HCT116 (cell line): ENCODE measurements at regions not wholly inside any gene's neighbourhood (a gene's known extent, or its start where the extent isn't known, plus 50 kb on each side); places are given as distances from the start of the nearest gene placed in this dataset.

ENCODE experiments used
- ATAC-seq: fragments of 200-7000 bp; cut with Tn5 transposase; 2 replicates; pipeline ENCODE4 v1.9.1; 2020; ENCODE audit warnings: mild to moderate bottlenecking, moderate library complexity
- BruUV-seq: library from RNA; stranded (reverse); fragments of 400-500 nt; replicated peaks from 2 replicates; lab custom pipeline; 2021; lab: Mats Ljungman, UMichigan
- CTCF ChIA-PET: fragments of 300-600 bp; sonication (Branson Sonifier 250); formaldehyde crosslinking; loops from one replicate; lab custom pipeline; 2021; ENCODE audit warnings: antibody characterized with exemption; lab: Charles Lee
- POLR2A ChIA-PET: fragments of 300-600, 350-600 bp; sonication (Branson Sonifier 250); formaldehyde crosslinking; loops from one replicate; lab custom pipeline; 2021; ENCODE audit warnings: antibody characterized with exemption; lab: Charles Lee
- RAD21 ChIA-PET, 2 experiments: fragments of 300-600 bp; sonication (Branson Sonifier 250); formaldehyde crosslinking; loops; one replicate each; lab custom pipeline; 2023; ENCODE audit warnings: low total read pairs in 2 of 2; ENCODE audit not compliant: uncharacterized antibody in 2 of 2, unreplicated experiment in 2 of 2, low non-redundant PET in 1 of 2; lab: Charles Lee
- DNase-seq: peaks from one replicate; pipeline ENCODE4 v3.0.0-alpha.2; 2010; ENCODE audit warnings: low read depth, low spot score
- H2AFZ ChIP-seq: fragments of 200-600 bp; shearing (Covaris generic), sonication (generic); 2 replicates; pipeline ENCODE4 v1.6.1; 2017; ENCODE audit warnings: low read depth, mixed run types, mixed read lengths, antibody characterized with exemption, low read length; ENCODE audit not compliant: poor library complexity, severe bottlenecking
- H3K27ac ChIP-seq: 2 replicates; pipeline ENCODE4 v1.5.1; 2012; ENCODE audit warnings: low read depth, low read length
- H3K27me3 ChIP-seq: fragments of 200-600 bp; sonication (generic); 2 replicates; pipeline ENCODE4 v1.6.1; 2016; ENCODE audit warnings: mixed run types, low read length, mixed read lengths; ENCODE audit not compliant: insufficient read depth
- H3K36me3 ChIP-seq, 2 experiments: fragments of 200-500 bp in 1 of 2; fragments of 200-600 bp in 1 of 2; sonication (Bioruptor generic) in 1 of 2; sonication (generic) in 1 of 2; 2 replicates each; pipeline versions ENCODE4 v1.5.1 to v1.6.1; 2014 to 2016; ENCODE audit warnings: low read length in 2 of 2, inconsistent platforms in 1 of 2, mixed read lengths in 1 of 2, mixed run types in 1 of 2; ENCODE audit not compliant: insufficient read depth in 2 of 2, control insufficient read depth in 1 of 2
- H3K4me1 ChIP-seq, 2 experiments: fragments of 200-600 bp in 1 of 2; sonication (generic) in 1 of 2; 2 replicates each; pipeline versions ENCODE4 v1.5.1 to v1.6.1; 2012 to 2017; ENCODE audit warnings: low read length in 2 of 2, inconsistent platforms in 1 of 2, mild to moderate bottlenecking in 1 of 2, mixed read lengths in 1 of 2, mixed run types in 1 of 2, moderate library complexity in 1 of 2; ENCODE audit not compliant: insufficient read depth in 2 of 2, control insufficient read depth in 1 of 2
- H3K4me2 ChIP-seq: fragments of 200-600 bp; sonication (generic); 2 replicates; pipeline ENCODE4 v1.6.1; 2017; ENCODE audit warnings: mixed run types, low read length, mixed read lengths
- H3K4me3 ChIP-seq, 2 experiments: fragments of 200-600 bp in 1 of 2; sonication (generic) in 1 of 2; replicated peaks in 1 of 2; 2 replicates each; pipeline ENCODE4 v1.5.1; 2011 to 2016; ENCODE audit warnings: low read length in 2 of 2, control low read depth in 1 of 2, low read depth in 1 of 2, mild to moderate bottlenecking in 1 of 2, mixed read lengths in 1 of 2, mixed run types in 1 of 2
- H3K79me2 ChIP-seq: fragments of 200-600 bp; sonication (generic); 2 replicates; pipeline ENCODE4 v1.6.1; 2017; ENCODE audit warnings: mild to moderate bottlenecking, mixed run types, low read length, moderate library complexity, mixed read lengths; ENCODE audit not compliant: insufficient read depth
- H3K9ac ChIP-seq: fragments of 200-600 bp; sonication (generic); 2 replicates; pipeline ENCODE4 v1.6.1; 2016; ENCODE audit warnings: low read length, mixed read lengths
- H3K9me2 ChIP-seq: fragments of 200-600 bp; sonication (generic), shearing (Covaris generic); 2 replicates; pipeline ENCODE4 v1.6.1; 2017; ENCODE audit warnings: mixed run types, mild to moderate bottlenecking, moderate library complexity; ENCODE audit not compliant: insufficient read depth
- H3K9me3 ChIP-seq, 2 experiments: fragments of 200-500 bp in 1 of 2; fragments of 200-600 bp in 1 of 2; sonication (Bioruptor generic) in 1 of 2; sonication (generic) in 1 of 2; 2 replicates each; pipeline ENCODE4 v1.6.1; 2014 to 2017; ENCODE audit warnings: low read length in 2 of 2, mixed read lengths in 2 of 2, inconsistent platforms in 1 of 2, low read depth in 1 of 2, mild to moderate bottlenecking in 1 of 2, mixed run types in 1 of 2, moderate library complexity in 1 of 2; ENCODE audit not compliant: control insufficient read depth in 1 of 2, insufficient read depth in 1 of 2
- H4K20me1 ChIP-seq: fragments of 200-600 bp; sonication (generic), shearing (Covaris generic); 2 replicates; pipeline ENCODE4 v1.6.1; 2017; ENCODE audit warnings: mixed run types, mild to moderate bottlenecking, moderate library complexity; ENCODE audit not compliant: insufficient read depth
- CBX3 ChIP-seq: IDR thresholded peaks from 2 replicates; pipeline ENCODE4 v1.6.1; 2012; ENCODE audit warnings: low read depth
- CEBPB ChIP-seq: IDR thresholded peaks from 2 replicates; pipeline ENCODE4 v1.6.1; 2012; ENCODE audit warnings: low read depth
- CTCF ChIP-seq, 3 experiments: fragments of 200-600 bp in 1 of 3; sonication (generic) in 1 of 3; IDR thresholded peaks in 2 of 3; conservative IDR thresholded peaks in 1 of 3; 2 replicates each; pipeline ENCODE4 v1.5.1; 2012 to 2017; ENCODE audit warnings: low read depth in 2 of 3, low read length in 2 of 3, antibody characterized with exemption in 1 of 3, borderline replicate concordance in 1 of 3, control low read depth in 1 of 3, mild to moderate bottlenecking in 1 of 3, mixed read lengths in 1 of 3, mixed run types in 1 of 3, moderate library complexity in 1 of 3; ENCODE audit not compliant: insufficient read depth in 1 of 3
- EGR1 ChIP-seq: IDR thresholded peaks from 2 replicates; pipeline ENCODE4 v1.6.1; 2012; ENCODE audit warnings: low read depth
- EZH2phosphoT487 ChIP-seq: fragments of 200-600 bp; IDR thresholded peaks from 2 replicates; pipeline ENCODE4 v1.6.1; 2018; ENCODE audit warnings: antibody characterized with exemption, borderline replicate concordance
- JUND ChIP-seq: IDR thresholded peaks from 2 replicates; pipeline ENCODE4 v1.6.1; 2012
- SP1 ChIP-seq: IDR thresholded peaks from 2 replicates; pipeline ENCODE4 v1.6.1; 2012; ENCODE audit warnings: low read depth
- SRF ChIP-seq: IDR thresholded peaks from 2 replicates; pipeline ENCODE4 v1.6.1; 2012; ENCODE audit warnings: low read depth
- YY1 ChIP-seq: IDR thresholded peaks from 2 replicates; pipeline ENCODE4 v1.6.1; 2011; ENCODE audit warnings: low read length, low read depth, moderate library complexity, mild to moderate bottlenecking; ENCODE audit not compliant: insufficient replicate concordance; ENCODE audit errors: extremely low read depth
- ZFX ChIP-seq: fragments of 450-650 bp; IDR thresholded peaks from 2 replicates; pipeline ENCODE4 v1.6.1; 2017
- intact Hi-C: fragments of 100-400 bp; cut with micrococcal nuclease; formaldehyde crosslinking; loops from 2 replicates; pipeline ENCODE4 v1.10.0; 2022
- TF ChIP-seq, protein P1 (sequence below): IDR thresholded peaks from 2 replicates; pipeline ENCODE4 v1.6.1; 2012
- TF ChIP-seq, protein P2 (sequence below): IDR thresholded peaks from 2 replicates; pipeline ENCODE4 v1.6.1; 2012
- TF ChIP-seq, protein P3 (sequence below): IDR thresholded peaks from 2 replicates; pipeline ENCODE4 v1.6.1; 2012; ENCODE audit warnings: low read depth
- TF ChIP-seq, protein P4 (sequence below): IDR thresholded peaks from 2 replicates; pipeline ENCODE4 v1.6.1; 2011; ENCODE audit warnings: mild to moderate bottlenecking, low read length, moderate library complexity; ENCODE audit not compliant: insufficient replicate concordance; ENCODE audit errors: extremely low read depth

GRCh38 chr5:42960506-42960905, 79.6 kb downstream of the ANXA2R start:
- ChIA-PET RAD21 (no interaction called here), CTCF (no interaction called here), POLR2A (no interaction called here)
- no peaks in the 10 kb centered on the region for H3K79me2 ChIP-seq
- no TSS peak for BruUV-seq
- H4K20me1 ChIP-seq = no peaks in the 10 kb centered on the region
- TF ChIP-seq, protein P1, sequence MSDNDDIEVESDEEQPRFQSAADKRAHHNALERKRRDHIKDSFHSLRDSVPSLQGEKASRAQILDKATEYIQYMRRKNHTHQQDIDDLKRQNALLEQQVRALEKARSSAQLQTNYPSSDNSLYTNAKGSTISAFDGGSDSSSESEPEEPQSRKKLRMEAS = no peak
- TF ChIP-seq CEBPB = no peak
- no peak for TF ChIP-seq JUND
- TF ChIP-seq SRF = no peak
- TF ChIP-seq ZFX = no peak
- TF ChIP-seq CTCF (IDR thresholded peaks at IDR 0.05 in 2 of 3, conservative IDR thresholded peaks at IDR 0.05 in 1 of 3; ENCODE audit: borderline replicate concordance in 1 of 3, insufficient read depth in 1 of 3, low read depth in 2 of 3, low read length in 2 of 3) = no peak
- TF ChIP-seq, protein P2, sequence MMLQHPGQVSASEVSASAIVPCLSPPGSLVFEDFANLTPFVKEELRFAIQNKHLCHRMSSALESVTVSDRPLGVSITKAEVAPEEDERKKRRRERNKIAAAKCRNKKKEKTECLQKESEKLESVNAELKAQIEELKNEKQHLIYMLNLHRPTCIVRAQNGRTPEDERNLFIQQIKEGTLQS = no peak
- no peak for TF ChIP-seq SP1
- no peak for TF ChIP-seq EZH2phosphoT487
- TF ChIP-seq, protein P3, sequence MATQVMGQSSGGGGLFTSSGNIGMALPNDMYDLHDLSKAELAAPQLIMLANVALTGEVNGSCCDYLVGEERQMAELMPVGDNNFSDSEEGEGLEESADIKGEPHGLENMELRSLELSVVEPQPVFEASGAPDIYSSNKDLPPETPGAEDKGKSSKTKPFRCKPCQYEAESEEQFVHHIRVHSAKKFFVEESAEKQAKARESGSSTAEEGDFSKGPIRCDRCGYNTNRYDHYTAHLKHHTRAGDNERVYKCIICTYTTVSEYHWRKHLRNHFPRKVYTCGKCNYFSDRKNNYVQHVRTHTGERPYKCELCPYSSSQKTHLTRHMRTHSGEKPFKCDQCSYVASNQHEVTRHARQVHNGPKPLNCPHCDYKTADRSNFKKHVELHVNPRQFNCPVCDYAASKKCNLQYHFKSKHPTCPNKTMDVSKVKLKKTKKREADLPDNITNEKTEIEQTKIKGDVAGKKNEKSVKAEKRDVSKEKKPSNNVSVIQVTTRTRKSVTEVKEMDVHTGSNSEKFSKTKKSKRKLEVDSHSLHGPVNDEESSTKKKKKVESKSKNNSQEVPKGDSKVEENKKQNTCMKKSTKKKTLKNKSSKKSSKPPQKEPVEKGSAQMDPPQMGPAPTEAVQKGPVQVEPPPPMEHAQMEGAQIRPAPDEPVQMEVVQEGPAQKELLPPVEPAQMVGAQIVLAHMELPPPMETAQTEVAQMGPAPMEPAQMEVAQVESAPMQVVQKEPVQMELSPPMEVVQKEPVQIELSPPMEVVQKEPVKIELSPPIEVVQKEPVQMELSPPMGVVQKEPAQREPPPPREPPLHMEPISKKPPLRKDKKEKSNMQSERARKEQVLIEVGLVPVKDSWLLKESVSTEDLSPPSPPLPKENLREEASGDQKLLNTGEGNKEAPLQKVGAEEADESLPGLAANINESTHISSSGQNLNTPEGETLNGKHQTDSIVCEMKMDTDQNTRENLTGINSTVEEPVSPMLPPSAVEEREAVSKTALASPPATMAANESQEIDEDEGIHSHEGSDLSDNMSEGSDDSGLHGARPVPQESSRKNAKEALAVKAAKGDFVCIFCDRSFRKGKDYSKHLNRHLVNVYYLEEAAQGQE = no peak
- TF ChIP-seq CBX3 = no peak
- TF ChIP-seq EGR1 = no peak
- no peak for TF ChIP-seq YY1
- TF ChIP-seq, protein P4, sequence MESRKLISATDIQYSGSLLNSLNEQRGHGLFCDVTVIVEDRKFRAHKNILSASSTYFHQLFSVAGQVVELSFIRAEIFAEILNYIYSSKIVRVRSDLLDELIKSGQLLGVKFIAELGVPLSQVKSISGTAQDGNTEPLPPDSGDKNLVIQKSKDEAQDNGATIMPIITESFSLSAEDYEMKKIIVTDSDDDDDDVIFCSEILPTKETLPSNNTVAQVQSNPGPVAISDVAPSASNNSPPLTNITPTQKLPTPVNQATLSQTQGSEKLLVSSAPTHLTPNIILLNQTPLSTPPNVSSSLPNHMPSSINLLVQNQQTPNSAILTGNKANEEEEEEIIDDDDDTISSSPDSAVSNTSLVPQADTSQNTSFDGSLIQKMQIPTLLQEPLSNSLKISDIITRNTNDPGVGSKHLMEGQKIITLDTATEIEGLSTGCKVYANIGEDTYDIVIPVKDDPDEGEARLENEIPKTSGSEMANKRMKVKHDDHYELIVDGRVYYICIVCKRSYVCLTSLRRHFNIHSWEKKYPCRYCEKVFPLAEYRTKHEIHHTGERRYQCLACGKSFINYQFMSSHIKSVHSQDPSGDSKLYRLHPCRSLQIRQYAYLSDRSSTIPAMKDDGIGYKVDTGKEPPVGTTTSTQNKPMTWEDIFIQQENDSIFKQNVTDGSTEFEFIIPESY = no peak
- no peaks in the 10 kb centered on the region for H3K36me3 ChIP-seq
- H3K27me3 ChIP-seq = no peaks in the 10 kb centered on the region
- DNase-seq = no peak
- no peak for ATAC-seq
- H3K27ac ChIP-seq = no peak overlapping the region
- no peak overlapping the region for H3K4me3 ChIP-seq
- no peaks in the 10 kb centered on the region for H3K9me3 ChIP-seq
- H3K4me1 ChIP-seq = no peaks in the 10 kb centered on the region
- intact Hi-C loops = no loop called here
- H3K9ac ChIP-seq = no peak overlapping the region
- no peaks in the 10 kb centered on the region for H3K9me2 ChIP-seq
- H2AFZ ChIP-seq = no peak overlapping the region
- no peak overlapping the region for H3K4me2 ChIP-seq
